ENCODE measurements at regions not wholly inside any gene's neighbourhood (a gene's known extent, or its start where the extent isn't known, plus 50 kb on each side); places are given as distances from the start of the nearest gene placed in this dataset.

DNA sequence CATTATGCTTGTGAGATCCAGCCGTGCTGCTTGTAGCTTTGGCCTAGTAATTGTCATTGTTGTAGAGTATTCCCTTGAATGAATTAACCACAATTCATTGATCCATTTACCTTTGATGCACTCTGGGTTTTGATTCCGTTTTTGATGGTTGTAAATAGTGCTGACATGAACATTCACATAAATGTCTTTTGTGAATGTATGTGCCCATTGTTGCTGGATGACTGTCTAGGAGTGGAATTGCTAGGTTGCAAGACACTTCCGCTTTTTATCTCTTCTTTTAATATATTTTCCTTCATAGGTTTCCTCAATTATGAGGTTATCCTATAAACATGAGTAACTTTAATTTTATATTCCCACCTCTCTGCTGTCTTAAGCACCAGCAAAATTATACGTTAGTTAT is 104.8 kb upstream of the CCDC68 start:
- Histone ChIP-seq H3K27me3 (ENCODE audit: control insufficient read depth, insufficient read depth, low read length) (no peaks in the 10 kb centered on the region), H3K9me3 (ENCODE audit: control insufficient read depth, insufficient read depth, low read length) (no peaks in the 10 kb centered on the region), H3K27ac (ENCODE audit: low read depth, low read length) (no peak overlapping the region), H3K4me3 (ENCODE audit: low read depth, low read length) (no peak overlapping the region)
- CTCF ChIA-PET = no interaction called here
- no peak for DNase-seq (ENCODE audit: low read depth, low spot score)
- TF ChIP-seq, protein P1, sequence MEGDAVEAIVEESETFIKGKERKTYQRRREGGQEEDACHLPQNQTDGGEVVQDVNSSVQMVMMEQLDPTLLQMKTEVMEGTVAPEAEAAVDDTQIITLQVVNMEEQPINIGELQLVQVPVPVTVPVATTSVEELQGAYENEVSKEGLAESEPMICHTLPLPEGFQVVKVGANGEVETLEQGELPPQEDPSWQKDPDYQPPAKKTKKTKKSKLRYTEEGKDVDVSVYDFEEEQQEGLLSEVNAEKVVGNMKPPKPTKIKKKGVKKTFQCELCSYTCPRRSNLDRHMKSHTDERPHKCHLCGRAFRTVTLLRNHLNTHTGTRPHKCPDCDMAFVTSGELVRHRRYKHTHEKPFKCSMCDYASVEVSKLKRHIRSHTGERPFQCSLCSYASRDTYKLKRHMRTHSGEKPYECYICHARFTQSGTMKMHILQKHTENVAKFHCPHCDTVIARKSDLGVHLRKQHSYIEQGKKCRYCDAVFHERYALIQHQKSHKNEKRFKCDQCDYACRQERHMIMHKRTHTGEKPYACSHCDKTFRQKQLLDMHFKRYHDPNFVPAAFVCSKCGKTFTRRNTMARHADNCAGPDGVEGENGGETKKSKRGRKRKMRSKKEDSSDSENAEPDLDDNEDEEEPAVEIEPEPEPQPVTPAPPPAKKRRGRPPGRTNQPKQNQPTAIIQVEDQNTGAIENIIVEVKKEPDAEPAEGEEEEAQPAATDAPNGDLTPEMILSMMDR (IDR thresholded peaks at IDR 0.05; ENCODE audit: low read depth, low read length) = no peak
- POLR2A ChIA-PET = no interaction called here

GRCh38 chr18:55054021-55054990 is 95.0 kb upstream of the CCDC68 start:
- Histone ChIP-seq H3K27me3 (ENCODE audit: control insufficient read depth, insufficient read depth, low read length) (no peaks in the 10 kb centered on the region), H3K4me3 (ENCODE audit: low read depth, low read length) (no peak overlapping the region), H3K9me3 (ENCODE audit: control insufficient read depth, insufficient read depth, low read length) (no peaks in the 10 kb centered on the region), H3K27ac (ENCODE audit: low read depth, low read length) (no peak overlapping the region)
- CTCF ChIA-PET = no interaction called here
- TF ChIP-seq, protein P1 (IDR thresholded peaks at IDR 0.05; ENCODE audit: low read depth, low read length) = no peak
- POLR2A ChIA-PET = no interaction called here
- DNase-seq (ENCODE audit: low read depth, low spot score) = no peak

GRCh38 chr18:55048892-55049291 is 89.6 kb upstream of the CCDC68 start:
- Histone ChIP-seq H3K9me3 (ENCODE audit: control insufficient read depth, insufficient read depth, low read length) (no peaks in the 10 kb centered on the region), H3K4me3 (ENCODE audit: low read depth, low read length) (no peak overlapping the region), H3K27me3 (ENCODE audit: control insufficient read depth, insufficient read depth, low read length) (no peaks in the 10 kb centered on the region), H3K27ac (ENCODE audit: low read depth, low read length) (no peak overlapping the region)
- DNase-seq (ENCODE audit: low read depth, low spot score) = no peak
- ChIA-PET CTCF (interaction anchor here (1.5 kb wide), 1 partner anchor 378 kb away, joined by 5 read pairs; no protein-coding TSS in a partner anchor), POLR2A (no interaction called here)
- TF ChIP-seq, protein P1 (IDR thresholded peaks at IDR 0.05; ENCODE audit: low read depth, low read length) = no peak

GRCh38 chr18:55047546-55047945 is 88.3 kb upstream of the CCDC68 start:
- Histone ChIP-seq H3K27ac (ENCODE audit: low read depth, low read length) (no peak overlapping the region), H3K27me3 (ENCODE audit: control insufficient read depth, insufficient read depth, low read length) (no peaks in the 10 kb centered on the region), H3K9me3 (ENCODE audit: control insufficient read depth, insufficient read depth, low read length) (no peaks in the 10 kb centered on the region), H3K4me3 (ENCODE audit: low read depth, low read length) (no peak overlapping the region)
- TF ChIP-seq, protein P1 (IDR thresholded peaks at IDR 0.05; ENCODE audit: low read depth, low read length) = no peak
- no peak for DNase-seq (ENCODE audit: low read depth, low spot score)
- POLR2A ChIA-PET = no interaction called here
- CTCF ChIA-PET = interaction anchor here (1.5 kb wide), 1 partner anchor 376 kb away, joined by 5 read pairs; no protein-coding TSS in a partner anchor

GRCh38 chr18:55041366-55041765 is 82.1 kb upstream of the CCDC68 start:
- Histone ChIP-seq H3K4me3 (ENCODE audit: low read depth, low read length) (no peak overlapping the region), H3K27ac (ENCODE audit: low read depth, low read length) (no peak overlapping the region), H3K27me3 (ENCODE audit: control insufficient read depth, insufficient read depth, low read length) (no peaks in the 10 kb centered on the region), H3K9me3 (ENCODE audit: control insufficient read depth, insufficient read depth, low read length) (no peaks in the 10 kb centered on the region)
- TF ChIP-seq, protein P1 (IDR thresholded peaks at IDR 0.05; ENCODE audit: low read depth, low read length) = no peak
- POLR2A ChIA-PET = no interaction called here
- CTCF ChIA-PET = no interaction called here
- DNase-seq (ENCODE audit: low read depth, low spot score) = no peak

Data from AG04450 (cell line).